ENCODE measurements at regions not wholly inside any gene's neighbourhood (a gene's known extent, or its start where the extent isn't known, plus 50 kb on each side); places are given as distances from the start of the nearest gene placed in this dataset.

DNA sequence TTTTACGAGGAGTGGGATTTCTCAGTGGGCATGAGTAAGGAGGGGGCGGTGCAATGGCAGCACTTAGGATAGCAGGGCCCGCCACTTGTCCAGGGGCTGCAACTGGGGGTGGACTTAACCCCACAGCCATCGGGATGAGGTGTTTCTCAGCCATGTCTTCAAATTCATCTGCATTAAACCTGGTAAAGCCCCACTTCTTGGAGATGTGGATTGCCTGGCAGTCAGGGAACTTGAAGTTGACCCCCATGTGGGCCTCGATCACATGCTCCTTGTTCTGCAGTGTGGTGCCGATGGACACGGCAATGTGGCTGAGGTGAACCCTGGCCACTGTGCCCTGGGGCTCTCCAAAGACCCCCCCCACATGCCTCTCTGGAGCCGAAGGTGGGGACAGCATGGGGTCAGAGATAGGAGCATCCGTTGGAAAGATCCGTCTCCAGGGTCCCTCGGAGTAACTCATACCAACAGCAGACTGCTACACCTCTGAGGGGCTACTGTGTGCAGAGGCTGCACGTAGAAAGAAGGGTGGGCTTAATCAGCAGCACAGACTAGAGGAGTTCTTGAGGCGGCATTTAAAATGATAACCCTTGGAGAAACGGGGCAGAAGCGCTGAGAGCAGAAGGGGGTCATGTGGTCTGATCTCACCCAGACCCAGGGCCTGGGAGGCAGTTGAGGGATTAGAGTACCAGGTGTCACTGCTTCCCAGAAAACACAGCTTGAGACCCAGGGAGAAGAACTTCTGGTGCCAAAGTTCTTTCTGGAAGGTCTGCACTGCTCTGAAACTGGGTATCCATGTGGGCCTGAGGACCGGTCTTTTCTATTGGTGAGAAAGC is 141.4 kb downstream of the MTX3 start:
- TF ChIP-seq CTCF (IDR thresholded peaks at IDR 0.05) (no peak), EZH2 (IDR thresholded peaks at IDR 0.05) (no peak)
